ENCODE measurements at regions not wholly inside any gene's neighbourhood (a gene's known extent, or its start where the extent isn't known, plus 50 kb on each side); places are given as distances from the start of the nearest gene placed in this dataset.

DNA sequence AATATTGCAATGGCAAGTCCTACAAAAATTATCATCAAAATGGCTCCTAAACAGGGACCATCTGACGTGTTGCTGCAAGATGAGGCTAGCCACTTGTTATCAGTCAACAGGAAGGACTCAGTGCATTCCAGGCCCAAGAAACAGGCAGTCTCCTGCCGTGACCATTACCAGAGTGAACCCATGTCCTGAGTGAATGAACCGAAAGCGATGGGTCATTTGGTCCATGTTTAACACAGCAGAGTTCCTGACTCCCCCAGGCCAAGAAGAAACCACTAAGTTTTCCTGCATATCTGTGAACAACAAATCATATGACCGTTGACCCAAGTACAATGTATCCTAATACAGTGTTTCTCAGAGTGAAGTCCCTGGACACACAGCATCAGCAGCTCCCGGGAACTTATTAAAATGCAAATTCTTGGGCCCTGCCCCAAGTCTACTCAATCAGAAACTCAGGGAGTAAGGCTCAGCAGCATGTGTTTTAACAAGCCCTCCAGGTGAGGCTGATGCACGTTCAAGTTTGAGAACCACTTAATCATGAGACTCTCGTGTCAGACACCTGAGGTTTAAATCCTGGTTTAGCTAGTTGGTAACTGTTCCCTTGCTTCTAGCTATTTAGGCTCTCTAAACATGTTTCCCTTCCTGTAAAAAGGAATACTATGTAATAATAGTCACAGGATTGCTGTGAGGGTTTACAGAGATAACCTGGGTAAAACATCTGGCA is 429.4 kb upstream of the MAF start:
- TF ChIP-seq CTCF (IDR thresholded peaks at IDR 0.05) = no peak
- no peak for TF ChIP-seq POLR2A (IDR thresholded peaks at IDR 0.05)
- no peak for TF ChIP-seq POLR2AphosphoS5 (IDR thresholded peaks at IDR 0.05)
